Natural killer cell (primary cell): ENCODE measurements at regions not wholly inside any gene's neighbourhood (a gene's known extent, or its start where the extent isn't known, plus 50 kb on each side); places are given as distances from the start of the nearest gene placed in this dataset.

Experiments
- ATAC-seq, 3 donors: fragments of 150-1000 bp in 2 of 3; fragments of 200-7000 bp in 1 of 3; cut with Tn5 transposase; 1 replicate in 1 of 3; 2 replicates in 2 of 3; pipeline ENCODE4 v1.10.0; 2021; ENCODE audit warnings: mild to moderate bottlenecking in 2 of 3, moderate library complexity in 2 of 3
- DNase-seq, 2 donors: peaks; one replicate each; pipeline versions ENCODE4 v3.0.0 to v3.0.0-alpha.2; 2013 to 2021; ENCODE audit warnings: mixed read lengths in 1 of 2
- H3K27ac ChIP-seq: one replicate; pipeline ENCODE4 v1.5.1; 2013; ENCODE audit warnings: mild to moderate bottlenecking, low read length
- H3K27me3 ChIP-seq: one replicate; pipeline ENCODE4 v1.6.1; 2013; ENCODE audit warnings: low read length; ENCODE audit not compliant: control insufficient read depth, insufficient read depth
- H3K36me3 ChIP-seq: one replicate; pipeline ENCODE4 v1.6.1; 2013; ENCODE audit warnings: low read length; ENCODE audit not compliant: control insufficient read depth, insufficient read depth
- H3K4me1 ChIP-seq: one replicate; pipeline ENCODE4 v1.6.1; 2013; ENCODE audit warnings: low read length; ENCODE audit not compliant: control insufficient read depth, insufficient read depth
- H3K4me3 ChIP-seq: one replicate; pipeline ENCODE4 v1.5.1; 2013; ENCODE audit warnings: low read length
- H3K9me3 ChIP-seq: one replicate; pipeline ENCODE4 v1.6.1; 2013; ENCODE audit warnings: low read length; ENCODE audit not compliant: control insufficient read depth, insufficient read depth
- H3K27ac Mint-ChIP-seq, 2 donors: one replicate each; pipeline ENCODE4 v1.8.0; 2022; ENCODE audit warnings: mild to moderate bottlenecking in 2 of 2, mixed read lengths in 2 of 2, moderate library complexity in 1 of 2
- H3K27me3 Mint-ChIP-seq, 2 donors: one replicate each; pipeline ENCODE4 v1.8.0; 2022; ENCODE audit warnings: low read depth in 2 of 2, mixed read lengths in 2 of 2
- H3K36me3 Mint-ChIP-seq: one replicate; pipeline ENCODE4 v1.8.0; 2022; ENCODE audit warnings: mixed read lengths
- H3K4me1 Mint-ChIP-seq, 2 donors: one replicate each; pipeline ENCODE4 v1.8.0; 2022; ENCODE audit warnings: mixed read lengths in 2 of 2
- H3K4me3 Mint-ChIP-seq: one replicate; pipeline ENCODE4 v1.8.0; 2022; ENCODE audit warnings: mild to moderate bottlenecking, moderate library complexity, mixed read lengths
- H3K9me3 Mint-ChIP-seq, 2 donors: one replicate each; pipeline ENCODE4 v1.8.0; 2022; ENCODE audit warnings: mixed read lengths in 2 of 2
- CTCF ChIP-seq: fragments of 200-600 bp; IDR thresholded peaks from one replicate; pipeline ENCODE4 v1.8.0; 2022; ENCODE audit warnings: antibody characterized with exemption
- WGBS: methylation state at CpG from one replicate; pipeline ENCODE4 v1.1.7; 2013; ENCODE audit warnings: missing lambda C conversion rate; ENCODE audit not compliant: insufficient coverage; 5-methylcytosine and 5-hydroxymethylcytosine counted together
- intact Hi-C: fragments of 100-400 bp; cut with micrococcal nuclease; formaldehyde crosslinking; loops from one replicate; pipeline ENCODE4 v1.14.2; 2022

GRCh38 chr9:81032030-81032572 lies 657.2 kb downstream of the TLE1 start:
- no peaks in the 10 kb centered on the region for H3K27me3 Mint-ChIP-seq
- 69% methylated on average over 2 of the region's 2 CpGs for WGBS
- no peak for TF ChIP-seq CTCF
- peaks cover 4 to 7% of the 10 kb centered on the region in 2 donors for H3K9me3 Mint-ChIP-seq
- no peak overlapping the region for H3K4me3 Mint-ChIP-seq
- DNase-seq (no peak), ATAC-seq (no peak)
- no peaks in the 10 kb centered on the region for H3K36me3 Mint-ChIP-seq
- no peak overlapping the region for H3K27ac Mint-ChIP-seq
- no peak overlapping the region for H3K4me3 ChIP-seq
- intact Hi-C loops = no loop called here
- no peaks in the 10 kb centered on the region for H3K36me3 ChIP-seq
- H3K4me1 Mint-ChIP-seq = no peaks in the 10 kb centered on the region
- no peaks in the 10 kb centered on the region for H3K27me3 ChIP-seq
- H3K27ac ChIP-seq = no peak overlapping the region
- H3K4me1 ChIP-seq = no peaks in the 10 kb centered on the region
- H3K9me3 ChIP-seq = no peaks in the 10 kb centered on the region

GRCh38 chr9:81031422-81032029 lies 657.8 kb downstream of the TLE1 start:
- no peaks in the 10 kb centered on the region for H3K4me1 Mint-ChIP-seq
- Histone ChIP-seq H3K4me1 (no peaks in the 10 kb centered on the region), H3K4me3 (no peak overlapping the region), H3K27me3 (no peaks in the 10 kb centered on the region), H3K9me3 (no peaks in the 10 kb centered on the region), H3K36me3 (no peaks in the 10 kb centered on the region), H3K27ac (no peak overlapping the region)
- no peak overlapping the region for H3K27ac Mint-ChIP-seq
- intact Hi-C loops = no loop called here
- no peaks in the 10 kb centered on the region for H3K36me3 Mint-ChIP-seq
- H3K4me3 Mint-ChIP-seq = no peak overlapping the region
- WGBS = 85% methylated on average over 7 of the region's 7 CpGs
- H3K27me3 Mint-ChIP-seq = no peaks in the 10 kb centered on the region
- peaks cover 4 to 7% of the 10 kb centered on the region in 2 donors for H3K9me3 Mint-ChIP-seq
- no peak for TF ChIP-seq CTCF
- no peak for ATAC-seq
- DNase-seq = no peak

GRCh38 chr9:81030027-81030426 lies 659.3 kb downstream of the TLE1 start:
- intact Hi-C loops = no loop called here
- Histone ChIP-seq H3K36me3 (no peaks in the 10 kb centered on the region), H3K27me3 (no peaks in the 10 kb centered on the region), H3K9me3 (no peaks in the 10 kb centered on the region), H3K4me3 (no peak overlapping the region), H3K27ac (no peak overlapping the region), H3K4me1 (no peaks in the 10 kb centered on the region)
- Mint-ChIP-seq H3K4me1 (no peaks in the 10 kb centered on the region), H3K27me3 (no peaks in the 10 kb centered on the region), H3K27ac (no peak overlapping the region), H3K36me3 (no peaks in the 10 kb centered on the region), H3K4me3 (no peak overlapping the region), H3K9me3 (peaks cover 2 to 7% of the 10 kb centered on the region in 2 donors)
- ATAC-seq = no peak
- no peak for TF ChIP-seq CTCF
- DNase-seq = no peak

- Histone ChIP-seq H3K4me3 (no peak overlapping the region), H3K4me1 (no peaks in the 10 kb centered on the region), H3K27me3 (no peaks in the 10 kb centered on the region), H3K9me3 (no peaks in the 10 kb centered on the region), H3K27ac (no peak overlapping the region), H3K36me3 (no peaks in the 10 kb centered on the region)
- ATAC-seq = no peak
- Mint-ChIP-seq H3K27me3 (no peaks in the 10 kb centered on the region), H3K36me3 (no peaks in the 10 kb centered on the region), H3K4me3 (no peak overlapping the region), H3K27ac (no peak overlapping the region), H3K4me1 (no peaks in the 10 kb centered on the region), H3K9me3 (peaks cover 2 to 5% of the 10 kb centered on the region in 2 donors)
- no peak for DNase-seq
- intact Hi-C loops = no loop called here
- 91% methylated on average over 1 of the region's 4 CpGs for WGBS
- TF ChIP-seq CTCF = no peak
These were observed 660.8 kb downstream of the TLE1 start for GRCh38 chr9:81028504-81028903.
